HCT116 (cell line): ENCODE measurements at regions not wholly inside any gene's neighbourhood (a gene's known extent, or its start where the extent isn't known, plus 50 kb on each side); places are given as distances from the start of the nearest gene placed in this dataset.

Experiments used
- ATAC-seq: fragments of 200-7000 bp; cut with Tn5 transposase; 2 replicates; pipeline ENCODE4 v1.9.1; 2020; ENCODE audit warnings: mild to moderate bottlenecking, moderate library complexity
- BruUV-seq: library from RNA; stranded (reverse); fragments of 400-500 nt; replicated peaks from 2 replicates; lab custom pipeline; 2021; lab: Mats Ljungman, UMichigan
- CTCF ChIA-PET: fragments of 300-600 bp; sonication (Branson Sonifier 250); formaldehyde crosslinking; loops from one replicate; lab custom pipeline; 2021; ENCODE audit warnings: antibody characterized with exemption; lab: Charles Lee
- POLR2A ChIA-PET: fragments of 300-600, 350-600 bp; sonication (Branson Sonifier 250); formaldehyde crosslinking; loops from one replicate; lab custom pipeline; 2021; ENCODE audit warnings: antibody characterized with exemption; lab: Charles Lee
- RAD21 ChIA-PET, 2 experiments: fragments of 300-600 bp; sonication (Branson Sonifier 250); formaldehyde crosslinking; loops; one replicate each; lab custom pipeline; 2023; ENCODE audit warnings: low total read pairs in 2 of 2; ENCODE audit not compliant: uncharacterized antibody in 2 of 2, unreplicated experiment in 2 of 2, low non-redundant PET in 1 of 2; lab: Charles Lee
- DNase-seq: peaks from one replicate; pipeline ENCODE4 v3.0.0-alpha.2; 2010; ENCODE audit warnings: low read depth, low spot score
- H2AFZ ChIP-seq: fragments of 200-600 bp; shearing (Covaris generic), sonication (generic); 2 replicates; pipeline ENCODE4 v1.6.1; 2017; ENCODE audit warnings: low read depth, mixed run types, mixed read lengths, antibody characterized with exemption, low read length; ENCODE audit not compliant: poor library complexity, severe bottlenecking
- H3K27ac ChIP-seq: 2 replicates; pipeline ENCODE4 v1.5.1; 2012; ENCODE audit warnings: low read depth, low read length
- H3K27me3 ChIP-seq: fragments of 200-600 bp; sonication (generic); 2 replicates; pipeline ENCODE4 v1.6.1; 2016; ENCODE audit warnings: mixed run types, low read length, mixed read lengths; ENCODE audit not compliant: insufficient read depth
- H3K36me3 ChIP-seq, 2 experiments: fragments of 200-500 bp in 1 of 2; fragments of 200-600 bp in 1 of 2; sonication (Bioruptor generic) in 1 of 2; sonication (generic) in 1 of 2; 2 replicates each; pipeline versions ENCODE4 v1.5.1 to v1.6.1; 2014 to 2016; ENCODE audit warnings: low read length in 2 of 2, inconsistent platforms in 1 of 2, mixed read lengths in 1 of 2, mixed run types in 1 of 2; ENCODE audit not compliant: insufficient read depth in 2 of 2, control insufficient read depth in 1 of 2
- H3K4me1 ChIP-seq, 2 experiments: fragments of 200-600 bp in 1 of 2; sonication (generic) in 1 of 2; 2 replicates each; pipeline versions ENCODE4 v1.5.1 to v1.6.1; 2012 to 2017; ENCODE audit warnings: low read length in 2 of 2, inconsistent platforms in 1 of 2, mild to moderate bottlenecking in 1 of 2, mixed read lengths in 1 of 2, mixed run types in 1 of 2, moderate library complexity in 1 of 2; ENCODE audit not compliant: insufficient read depth in 2 of 2, control insufficient read depth in 1 of 2
- H3K4me2 ChIP-seq: fragments of 200-600 bp; sonication (generic); 2 replicates; pipeline ENCODE4 v1.6.1; 2017; ENCODE audit warnings: mixed run types, low read length, mixed read lengths
- H3K4me3 ChIP-seq, 2 experiments: fragments of 200-600 bp in 1 of 2; sonication (generic) in 1 of 2; replicated peaks in 1 of 2; 2 replicates each; pipeline ENCODE4 v1.5.1; 2011 to 2016; ENCODE audit warnings: low read length in 2 of 2, control low read depth in 1 of 2, low read depth in 1 of 2, mild to moderate bottlenecking in 1 of 2, mixed read lengths in 1 of 2, mixed run types in 1 of 2
- H3K79me2 ChIP-seq: fragments of 200-600 bp; sonication (generic); 2 replicates; pipeline ENCODE4 v1.6.1; 2017; ENCODE audit warnings: mild to moderate bottlenecking, mixed run types, low read length, moderate library complexity, mixed read lengths; ENCODE audit not compliant: insufficient read depth
- H3K9ac ChIP-seq: fragments of 200-600 bp; sonication (generic); 2 replicates; pipeline ENCODE4 v1.6.1; 2016; ENCODE audit warnings: low read length, mixed read lengths
- H3K9me2 ChIP-seq: fragments of 200-600 bp; sonication (generic), shearing (Covaris generic); 2 replicates; pipeline ENCODE4 v1.6.1; 2017; ENCODE audit warnings: mixed run types, mild to moderate bottlenecking, moderate library complexity; ENCODE audit not compliant: insufficient read depth
- H3K9me3 ChIP-seq, 2 experiments: fragments of 200-500 bp in 1 of 2; fragments of 200-600 bp in 1 of 2; sonication (Bioruptor generic) in 1 of 2; sonication (generic) in 1 of 2; 2 replicates each; pipeline ENCODE4 v1.6.1; 2014 to 2017; ENCODE audit warnings: low read length in 2 of 2, mixed read lengths in 2 of 2, inconsistent platforms in 1 of 2, low read depth in 1 of 2, mild to moderate bottlenecking in 1 of 2, mixed run types in 1 of 2, moderate library complexity in 1 of 2; ENCODE audit not compliant: control insufficient read depth in 1 of 2, insufficient read depth in 1 of 2
- H4K20me1 ChIP-seq: fragments of 200-600 bp; sonication (generic), shearing (Covaris generic); 2 replicates; pipeline ENCODE4 v1.6.1; 2017; ENCODE audit warnings: mixed run types, mild to moderate bottlenecking, moderate library complexity; ENCODE audit not compliant: insufficient read depth
- ATF3 ChIP-seq: IDR thresholded peaks from 2 replicates; pipeline ENCODE4 v1.6.1; 2012
- CBX3 ChIP-seq: IDR thresholded peaks from 2 replicates; pipeline ENCODE4 v1.6.1; 2012; ENCODE audit warnings: low read depth
- CTCF ChIP-seq, 3 experiments: fragments of 200-600 bp in 1 of 3; sonication (generic) in 1 of 3; IDR thresholded peaks in 2 of 3; conservative IDR thresholded peaks in 1 of 3; 2 replicates each; pipeline ENCODE4 v1.5.1; 2012 to 2017; ENCODE audit warnings: low read depth in 2 of 3, low read length in 2 of 3, antibody characterized with exemption in 1 of 3, borderline replicate concordance in 1 of 3, control low read depth in 1 of 3, mild to moderate bottlenecking in 1 of 3, mixed read lengths in 1 of 3, mixed run types in 1 of 3, moderate library complexity in 1 of 3; ENCODE audit not compliant: insufficient read depth in 1 of 3
- EGR1 ChIP-seq: IDR thresholded peaks from 2 replicates; pipeline ENCODE4 v1.6.1; 2012; ENCODE audit warnings: low read depth
- EZH2 ChIP-seq: fragments of 200-600 bp; sonication (generic); IDR thresholded peaks from 2 replicates; pipeline ENCODE4 v1.6.1; 2017; ENCODE audit warnings: antibody characterized with exemption, mixed run types
- JUND ChIP-seq: IDR thresholded peaks from 2 replicates; pipeline ENCODE4 v1.6.1; 2012
- SP1 ChIP-seq: IDR thresholded peaks from 2 replicates; pipeline ENCODE4 v1.6.1; 2012; ENCODE audit warnings: low read depth
- YY1 ChIP-seq: IDR thresholded peaks from 2 replicates; pipeline ENCODE4 v1.6.1; 2011; ENCODE audit warnings: low read length, low read depth, moderate library complexity, mild to moderate bottlenecking; ENCODE audit not compliant: insufficient replicate concordance; ENCODE audit errors: extremely low read depth
- ZFX ChIP-seq: fragments of 450-650 bp; IDR thresholded peaks from 2 replicates; pipeline ENCODE4 v1.6.1; 2017
- ZNF274 ChIP-seq: fragments of 200-500 bp; sonication (Bioruptor generic); IDR thresholded peaks from 2 replicates; pipeline ENCODE4 v1.6.1; 2014; ENCODE audit warnings: mild to moderate bottlenecking, low read depth, low read length, inconsistent platforms
- intact Hi-C: fragments of 100-400 bp; cut with micrococcal nuclease; formaldehyde crosslinking; loops from 2 replicates; pipeline ENCODE4 v1.10.0; 2022

- no peaks in the 10 kb centered on the region for H3K9me3 ChIP-seq
- no peaks in the 10 kb centered on the region for H3K27me3 ChIP-seq
- intact Hi-C loops = no loop called here
- H3K36me3 ChIP-seq = no peaks in the 10 kb centered on the region
- TF ChIP-seq ZFX = no peak
- TF ChIP-seq EGR1 = no peak
- no peak for TF ChIP-seq CTCF (IDR thresholded peaks at IDR 0.05 in 2 of 3, conservative IDR thresholded peaks at IDR 0.05 in 1 of 3; ENCODE audit: borderline replicate concordance in 1 of 3, insufficient read depth in 1 of 3, low read depth in 2 of 3, low read length in 2 of 3)
- TF ChIP-seq ZNF274 = no peak
- TF ChIP-seq EZH2 = no peak
- TF ChIP-seq ATF3 = no peak
- TF ChIP-seq JUND = no peak
- TF ChIP-seq CBX3 = no peak
- no peak for TF ChIP-seq YY1
- no peak for TF ChIP-seq SP1
- no peak overlapping the region for H3K9ac ChIP-seq
- no peak for DNase-seq
- H3K9me2 ChIP-seq = no peaks in the 10 kb centered on the region
- H3K27ac ChIP-seq = no peak overlapping the region
- no peak overlapping the region for H3K4me3 ChIP-seq
- no peak overlapping the region for H3K4me2 ChIP-seq
- no peaks in the 10 kb centered on the region for H3K79me2 ChIP-seq
- H3K4me1 ChIP-seq = no peaks in the 10 kb centered on the region
- CTCF ChIA-PET = no interaction called here
- ATAC-seq = no peak
- no peak overlapping the region for H2AFZ ChIP-seq
- POLR2A ChIA-PET = no interaction called here
- H4K20me1 ChIP-seq = no peaks in the 10 kb centered on the region
- no TSS peak for BruUV-seq
- RAD21 ChIA-PET = no interaction called here
Observed at GRCh38 chr7:119397156-119397555, 875.8 kb upstream of the KCND2 start.
